Activated T-helper 2 cell treated with anti-CD3 and anti-CD28 coated beads, Interferon-gamma antibody, Interleukin-2, Interleukin-4, amounts not matched to agents 10 μg/mL and 5 μg/mL and 100 μg/mL, durations not matched to agents 14 hours and 24 hours and 36 hours (primary cell): ENCODE measurements at regions not wholly inside any gene's neighbourhood (a gene's known extent, or its start where the extent isn't known, plus 50 kb on each side); places are given as distances from the start of the nearest gene placed in this dataset.

Source experiments
- DNase-seq: peaks from one replicate; pipeline ENCODE4 v3.0.0; 2021; ENCODE audit warnings: low spot score
- H3K27ac Mint-ChIP-seq: one replicate; pipeline ENCODE4 v1.8.0; 2021; ENCODE audit warnings: mixed read lengths
- H3K27me3 Mint-ChIP-seq: one replicate; pipeline ENCODE4 v1.8.0; 2021; ENCODE audit warnings: low read depth, mixed read lengths
- H3K36me3 Mint-ChIP-seq: one replicate; pipeline ENCODE4 v1.8.0; 2021; ENCODE audit warnings: low read depth, mixed read lengths
- H3K4me1 Mint-ChIP-seq: one replicate; pipeline ENCODE4 v1.8.0; 2021; ENCODE audit warnings: low read depth, mixed read lengths
- H3K4me3 Mint-ChIP-seq: one replicate; pipeline ENCODE4 v1.8.0; 2021; ENCODE audit warnings: low read depth, mild to moderate bottlenecking, moderate library complexity, mixed read lengths
- H3K9me3 Mint-ChIP-seq: one replicate; pipeline ENCODE4 v1.8.0; 2021; ENCODE audit warnings: mixed read lengths
- intact Hi-C: fragments of 100-400 bp; cut with micrococcal nuclease; formaldehyde crosslinking; loops from one replicate; pipeline ENCODE4 v1.15.1; 2023

DNA sequence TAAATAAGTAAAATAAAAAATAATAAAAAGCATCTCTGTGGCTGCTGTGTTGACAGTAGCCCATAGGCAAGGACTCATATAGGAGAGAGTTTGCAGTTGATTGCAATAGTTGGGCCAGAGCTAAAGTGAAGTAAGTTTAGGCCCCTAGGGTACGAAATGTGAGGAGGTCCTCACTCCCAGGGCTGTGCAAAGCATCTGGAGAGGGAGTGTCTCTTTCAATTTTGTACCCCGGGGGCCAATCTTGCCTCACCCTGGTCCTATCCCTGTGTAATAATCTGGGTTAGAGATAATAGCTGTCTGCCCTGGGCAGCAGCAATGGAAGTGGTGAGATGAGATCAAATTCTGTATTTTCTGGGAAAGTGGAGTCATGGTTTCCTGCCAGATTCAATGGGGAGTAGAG, 365.7 kb downstream of the GATA3 start:
- H3K4me1 Mint-ChIP-seq = peaks cover 59% of the 10 kb centered on the region
- H3K4me3 Mint-ChIP-seq = no peak overlapping the region
- H3K36me3 Mint-ChIP-seq = peaks cover 44% of the 10 kb centered on the region
- intact Hi-C loops = no loop called here
- no peak for DNase-seq
- no peaks in the 10 kb centered on the region for H3K27me3 Mint-ChIP-seq
- no peak overlapping the region for H3K27ac Mint-ChIP-seq
- H3K9me3 Mint-ChIP-seq = peaks cover 3% of the 10 kb centered on the region

DNA sequence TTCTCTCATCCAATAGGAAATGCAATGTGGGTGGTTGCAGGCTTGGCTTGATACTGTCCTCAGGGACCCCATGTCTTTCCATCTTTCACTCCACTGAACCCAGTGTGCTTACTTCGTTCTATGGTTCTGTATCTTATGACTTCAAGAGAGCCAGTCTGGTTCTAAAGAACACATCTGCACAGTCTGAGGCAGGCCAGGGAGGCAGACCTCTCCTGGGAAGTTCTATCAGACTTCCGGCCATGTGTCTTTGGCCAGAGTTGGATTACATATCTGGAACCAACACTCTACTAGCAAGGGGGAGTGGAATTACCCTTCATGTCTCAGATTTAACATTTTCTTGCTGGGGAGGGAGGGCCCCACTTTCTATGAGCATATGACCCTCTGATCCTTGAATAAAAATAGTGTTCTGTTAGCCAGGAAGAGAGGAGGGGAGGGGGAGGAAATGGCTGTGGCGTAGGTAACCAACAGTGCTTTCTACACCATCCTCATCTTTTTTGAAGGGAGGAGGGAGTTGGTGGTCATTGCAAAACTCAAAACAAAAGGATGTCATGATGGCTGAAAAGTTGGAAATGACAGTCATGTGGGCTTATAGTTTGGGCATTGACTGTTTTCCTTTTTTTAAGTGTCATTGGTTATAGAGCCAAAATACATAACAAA, 370.2 kb downstream of the GATA3 start:
- Mint-ChIP-seq H3K9me3 (peaks cover 3% of the 10 kb centered on the region), H3K4me3 (no peak overlapping the region), H3K27me3 (no peaks in the 10 kb centered on the region), H3K36me3 (peaks cover 37% of the 10 kb centered on the region), H3K27ac (peak overlapping the region; percentile 72), H3K4me1 (peaks cover 28% of the 10 kb centered on the region)
- no peak for DNase-seq
- intact Hi-C loops = no loop called here

DNA sequence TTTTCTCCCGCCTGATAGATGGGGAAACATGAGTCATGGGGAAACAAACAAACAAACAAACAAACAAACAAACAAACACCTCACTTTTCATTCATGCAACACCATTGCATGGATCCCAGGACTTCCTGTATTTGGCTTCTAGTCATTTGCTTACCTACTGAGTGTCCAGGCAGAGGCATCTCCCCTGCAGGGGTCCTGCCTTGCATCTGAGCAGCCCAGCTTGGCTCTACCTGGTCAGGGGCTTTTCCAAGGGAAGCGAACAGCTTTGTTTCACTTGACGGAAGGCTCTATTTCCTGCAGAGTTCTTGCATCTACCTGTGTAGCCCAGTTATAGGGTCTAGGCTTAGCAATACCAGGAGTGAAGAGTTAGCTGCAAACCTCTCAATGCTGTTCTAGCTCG, 374.2 kb downstream of the GATA3 start:
- H3K4me1 Mint-ChIP-seq = peaks cover 34% of the 10 kb centered on the region
- intact Hi-C loops = no loop called here
- no peaks in the 10 kb centered on the region for H3K27me3 Mint-ChIP-seq
- H3K36me3 Mint-ChIP-seq = peaks cover 47% of the 10 kb centered on the region
- no peak overlapping the region for H3K27ac Mint-ChIP-seq
- DNase-seq = no peak
- peaks cover 3% of the 10 kb centered on the region for H3K9me3 Mint-ChIP-seq
- no peak overlapping the region for H3K4me3 Mint-ChIP-seq

DNA sequence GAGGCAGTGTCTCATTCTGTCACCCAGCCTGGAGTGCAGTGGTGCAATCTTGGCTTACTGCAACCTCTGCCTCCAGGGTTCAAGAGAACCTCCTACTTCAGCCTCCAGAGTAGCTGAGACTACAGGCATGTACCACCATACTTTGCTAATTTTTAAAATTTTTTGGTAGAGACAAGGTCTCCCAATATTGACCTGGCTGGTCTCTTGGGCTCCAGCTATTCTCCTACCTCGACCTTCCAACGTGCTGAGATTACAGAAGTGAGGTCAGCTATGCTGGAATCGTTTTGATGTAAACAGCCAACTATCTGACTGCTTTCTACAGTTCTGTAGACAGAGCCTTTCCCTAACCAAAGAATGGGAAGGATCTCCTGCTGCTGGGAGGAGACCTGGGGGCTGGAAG, 375.8 kb downstream of the GATA3 start:
- no peak for DNase-seq
- intact Hi-C loops = no loop called here
- H3K27ac Mint-ChIP-seq = no peak overlapping the region
- H3K36me3 Mint-ChIP-seq = peaks cover 52% of the 10 kb centered on the region
- peaks cover 34% of the 10 kb centered on the region for H3K4me1 Mint-ChIP-seq
- no peak overlapping the region for H3K4me3 Mint-ChIP-seq
- no peaks in the 10 kb centered on the region for H3K9me3 Mint-ChIP-seq
- H3K27me3 Mint-ChIP-seq = no peaks in the 10 kb centered on the region

DNA sequence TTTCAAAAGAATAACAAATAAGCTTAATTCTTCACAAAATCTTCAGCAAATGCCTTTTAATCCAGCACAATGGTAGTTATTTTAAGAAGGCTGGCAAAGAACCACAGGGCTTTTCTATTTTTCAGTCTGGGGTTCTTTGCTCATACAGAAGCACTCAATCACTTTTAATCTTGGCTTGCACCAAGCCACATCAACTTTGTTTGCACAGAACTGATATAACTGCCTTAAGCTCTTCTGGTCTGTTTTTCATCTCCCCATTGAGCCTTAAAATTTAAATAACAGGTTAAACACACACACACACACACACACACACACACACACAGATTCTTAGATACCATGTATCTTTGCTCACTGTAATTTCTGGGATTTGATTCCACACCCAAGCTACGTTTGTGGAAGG, 377.0 kb downstream of the GATA3 start:
- H3K4me3 Mint-ChIP-seq = no peak overlapping the region
- no peaks in the 10 kb centered on the region for H3K9me3 Mint-ChIP-seq
- H3K27ac Mint-ChIP-seq = peak overlapping the region; percentile 62
- H3K27me3 Mint-ChIP-seq = no peaks in the 10 kb centered on the region
- H3K36me3 Mint-ChIP-seq = peaks cover 52% of the 10 kb centered on the region
- DNase-seq = no peak
- intact Hi-C loops = no loop called here
- peaks cover 43% of the 10 kb centered on the region for H3K4me1 Mint-ChIP-seq

DNA sequence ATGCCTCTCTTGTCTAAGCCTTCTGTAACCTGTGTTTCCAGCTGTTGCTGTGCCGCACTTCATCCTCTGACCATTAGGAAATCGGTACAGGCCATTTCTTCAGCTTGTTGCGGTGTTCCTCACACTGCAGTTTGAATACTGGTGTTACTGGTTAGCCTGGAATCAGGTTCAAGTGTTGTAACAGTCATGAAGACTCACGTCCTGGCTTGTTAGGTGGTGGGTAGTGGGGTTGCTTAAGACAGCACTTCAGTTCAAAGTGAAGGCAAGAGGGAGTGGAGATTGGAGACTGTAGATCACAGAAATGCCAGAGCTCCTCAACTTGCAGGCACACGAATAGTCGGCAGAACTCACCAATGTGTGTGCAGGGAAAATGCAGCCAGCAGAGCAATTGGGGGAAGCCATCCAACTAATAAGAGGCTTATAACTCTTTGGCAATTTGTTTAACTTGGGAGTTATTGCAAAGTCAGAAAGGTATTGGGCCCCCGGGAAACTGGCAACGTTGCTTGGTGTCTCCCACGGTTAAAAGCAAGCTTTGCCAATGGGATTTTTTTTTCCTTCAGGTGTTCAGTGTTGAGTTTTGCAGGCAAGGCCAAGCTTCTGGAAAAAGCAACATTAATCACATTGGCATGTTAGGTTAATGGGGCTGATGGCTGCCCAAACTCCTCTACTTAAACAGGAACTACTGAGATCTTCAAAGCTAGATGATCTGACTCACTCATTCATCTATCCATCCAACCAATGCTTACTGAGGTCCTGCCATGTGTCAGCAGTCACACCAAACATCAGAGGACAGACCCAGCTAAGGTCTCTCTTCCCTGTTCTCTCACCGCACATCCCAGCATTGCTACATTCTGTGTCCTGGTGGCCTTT, 380.9 kb downstream of the GATA3 start:
- Mint-ChIP-seq H3K4me3 (no peak overlapping the region), H3K4me1 (peaks cover 71% of the 10 kb centered on the region), H3K27me3 (no peaks in the 10 kb centered on the region), H3K27ac (no peak overlapping the region), H3K36me3 (peaks cover 66% of the 10 kb centered on the region), H3K9me3 (peaks cover 11% of the 10 kb centered on the region)
- no peak for DNase-seq
- intact Hi-C loops = no loop called here

DNA sequence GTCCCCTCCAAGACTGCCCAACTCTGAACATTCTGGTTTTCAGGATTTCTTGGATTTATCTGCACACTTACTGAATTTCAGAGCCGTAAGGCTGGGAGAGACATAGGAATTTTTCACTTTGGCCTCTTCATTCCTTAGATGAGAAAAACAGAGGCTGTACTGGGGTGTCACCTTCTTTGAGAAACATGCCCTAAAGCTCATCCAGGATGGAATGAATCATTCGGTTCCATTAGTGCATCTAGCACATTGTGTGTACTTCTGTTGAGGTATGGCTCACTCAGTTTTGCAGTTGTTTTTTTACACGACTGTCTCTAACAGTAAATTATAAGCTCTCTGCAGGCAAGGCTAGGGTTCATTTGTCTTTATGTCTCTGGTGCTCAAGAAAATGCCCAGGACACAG, 383.4 kb downstream of the GATA3 start:
- Mint-ChIP-seq H3K4me1 (peaks cover 63% of the 10 kb centered on the region), H3K9me3 (peaks cover 11% of the 10 kb centered on the region), H3K4me3 (peak overlapping the region; percentile 30), H3K36me3 (peaks cover 52% of the 10 kb centered on the region), H3K27me3 (no peaks in the 10 kb centered on the region), H3K27ac (peak overlapping the region; percentile 70)
- intact Hi-C loops = no loop called here
- no peak for DNase-seq

DNA sequence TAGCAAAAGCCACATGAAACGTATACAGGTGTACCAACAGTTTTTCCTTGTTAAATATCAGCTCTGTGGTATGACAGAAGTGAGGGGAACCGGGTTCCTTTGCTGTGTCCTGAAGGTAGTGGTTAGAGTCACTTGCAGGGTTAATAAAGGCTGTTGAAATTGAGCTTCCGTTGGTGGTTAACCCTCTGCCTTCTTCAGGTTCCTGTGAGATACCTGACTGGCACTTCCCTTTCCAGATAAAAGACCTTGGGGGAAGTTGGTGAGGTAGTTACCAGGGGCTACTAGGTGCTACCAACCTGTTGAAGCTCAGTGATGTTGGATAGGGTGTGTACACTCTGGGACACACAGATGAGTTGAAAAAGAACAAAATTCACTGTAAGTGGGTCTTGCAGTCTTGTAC, 384.1 kb downstream of the GATA3 start:
- intact Hi-C loops = no loop called here
- DNase-seq = peak; percentile 23
- H3K9me3 Mint-ChIP-seq = peaks cover 11% of the 10 kb centered on the region
- H3K27ac Mint-ChIP-seq = peak overlapping the region; percentile 70
- H3K4me1 Mint-ChIP-seq = peaks cover 65% of the 10 kb centered on the region
- no peaks in the 10 kb centered on the region for H3K27me3 Mint-ChIP-seq
- no peak overlapping the region for H3K4me3 Mint-ChIP-seq
- peaks cover 52% of the 10 kb centered on the region for H3K36me3 Mint-ChIP-seq

DNA sequence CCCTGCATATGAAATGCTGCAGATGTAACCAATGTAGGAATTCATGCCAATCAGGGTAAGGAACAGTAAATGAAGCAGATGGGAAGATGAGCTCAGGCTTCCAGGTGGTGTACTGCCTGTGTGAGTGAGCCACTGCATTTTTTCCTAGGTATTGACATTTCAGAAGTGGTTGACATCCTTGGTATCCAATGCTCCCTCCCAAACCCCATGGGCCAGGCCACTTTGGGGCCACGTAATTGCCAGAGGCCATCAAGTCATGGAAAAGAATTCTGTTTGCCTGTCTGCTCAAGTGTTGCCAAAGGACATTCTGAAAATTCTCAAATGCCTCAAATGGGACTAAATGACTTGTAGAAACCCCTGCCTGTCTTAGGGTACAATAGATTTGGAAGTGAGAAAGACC, 384.6 kb downstream of the GATA3 start:
- Mint-ChIP-seq H3K27me3 (no peaks in the 10 kb centered on the region), H3K4me3 (no peak overlapping the region), H3K4me1 (peaks cover 67% of the 10 kb centered on the region), H3K36me3 (peaks cover 50% of the 10 kb centered on the region), H3K9me3 (peaks cover 11% of the 10 kb centered on the region), H3K27ac (peak overlapping the region; percentile 70)
- intact Hi-C loops = no loop called here
- no peak for DNase-seq

DNA sequence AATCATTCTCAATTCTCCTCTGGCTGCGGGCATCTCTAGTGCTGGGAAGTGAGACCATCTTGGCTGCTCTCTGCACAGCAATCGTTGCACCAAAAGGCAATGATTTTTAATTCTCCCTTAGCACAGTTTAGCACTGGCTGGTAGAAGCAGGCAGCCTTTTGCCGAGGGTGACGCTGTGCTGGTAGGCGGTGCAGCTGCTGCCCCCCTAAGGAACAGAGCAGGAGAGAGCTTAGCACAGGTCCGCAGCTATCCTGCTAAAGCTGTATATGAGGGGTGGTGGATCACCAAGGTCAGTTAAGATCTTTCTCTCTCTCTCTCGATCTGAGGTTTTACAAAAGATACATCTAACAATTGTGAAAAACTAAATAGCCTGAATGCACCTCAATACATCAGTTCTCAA, 390.1 kb downstream of the GATA3 start:
- Mint-ChIP-seq H3K27me3 (no peaks in the 10 kb centered on the region), H3K4me3 (no peak overlapping the region), H3K9me3 (no peaks in the 10 kb centered on the region), H3K27ac (no peak overlapping the region), H3K36me3 (peaks cover 11% of the 10 kb centered on the region), H3K4me1 (peaks cover 26% of the 10 kb centered on the region)
- DNase-seq = no peak
- intact Hi-C loops = no loop called here

DNA sequence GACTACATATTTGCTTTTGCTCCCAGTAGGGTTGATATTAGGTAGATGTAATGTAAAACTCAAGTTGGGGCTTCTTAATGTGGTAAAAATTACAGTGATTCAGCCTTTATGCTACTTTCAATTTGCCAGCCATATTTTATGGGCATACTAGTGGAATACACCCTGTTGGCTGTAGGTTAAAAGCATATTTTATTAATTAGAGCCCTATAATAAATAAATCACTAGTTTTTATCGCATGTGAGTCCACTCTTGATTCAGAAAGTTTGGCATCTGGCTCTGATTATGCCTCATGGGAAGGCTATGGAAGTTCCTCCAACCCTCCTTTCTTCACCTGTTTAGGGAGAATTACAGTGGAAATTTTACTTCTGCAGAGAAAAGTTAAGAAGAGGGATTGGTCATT, 390.9 kb downstream of the GATA3 start:
- H3K9me3 Mint-ChIP-seq = no peaks in the 10 kb centered on the region
- no peaks in the 10 kb centered on the region for H3K27me3 Mint-ChIP-seq
- no peak for DNase-seq
- H3K36me3 Mint-ChIP-seq = peaks cover 13% of the 10 kb centered on the region
- intact Hi-C loops = no loop called here
- no peak overlapping the region for H3K4me3 Mint-ChIP-seq
- H3K4me1 Mint-ChIP-seq = peaks cover 28% of the 10 kb centered on the region
- no peak overlapping the region for H3K27ac Mint-ChIP-seq

DNA sequence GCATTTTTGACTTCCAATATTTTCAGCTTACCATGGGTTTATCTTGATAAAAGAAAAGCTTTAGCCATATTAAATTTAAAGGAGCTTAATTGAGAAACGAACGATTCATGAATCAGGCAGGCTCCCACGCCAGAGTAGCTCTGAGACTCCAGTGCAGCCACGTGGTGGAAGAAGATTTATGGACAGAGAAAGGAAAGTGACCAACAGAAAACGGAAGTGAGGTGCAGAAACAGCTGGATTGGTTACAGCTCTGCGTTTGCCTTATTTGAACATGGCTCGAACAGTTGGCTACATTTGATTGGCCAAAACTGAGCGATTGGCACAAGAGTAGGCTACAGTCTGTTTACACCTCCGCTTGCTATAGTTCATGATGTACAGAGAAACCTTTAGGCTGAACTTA, 395.4 kb downstream of the GATA3 start:
- intact Hi-C loops = no loop called here
- H3K4me1 Mint-ChIP-seq = peaks cover 35% of the 10 kb centered on the region
- no peaks in the 10 kb centered on the region for H3K9me3 Mint-ChIP-seq
- H3K27ac Mint-ChIP-seq = peak overlapping the region; percentile 26
- DNase-seq = no peak
- H3K27me3 Mint-ChIP-seq = no peaks in the 10 kb centered on the region
- peaks cover 32% of the 10 kb centered on the region for H3K36me3 Mint-ChIP-seq
- no peak overlapping the region for H3K4me3 Mint-ChIP-seq

DNA sequence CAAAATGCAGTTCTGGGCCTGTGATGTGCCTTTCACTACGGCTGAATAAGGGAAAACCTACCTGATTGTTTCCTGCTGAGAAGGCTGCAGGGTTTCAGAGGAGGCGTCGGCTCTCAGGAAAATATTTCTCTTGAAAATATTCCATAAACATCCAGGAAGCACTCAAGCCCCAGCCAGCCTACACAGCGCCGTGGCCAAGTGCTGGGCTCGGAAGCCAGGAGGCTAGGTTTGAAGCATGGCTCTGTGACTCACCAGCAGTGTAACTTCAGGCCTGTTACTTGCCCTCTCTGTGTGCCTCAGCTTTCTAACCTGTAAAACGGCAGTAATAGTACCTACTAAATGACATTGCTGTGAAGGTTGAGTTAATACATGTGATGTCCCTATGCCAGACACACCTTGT, 399.1 kb downstream of the GATA3 start:
- peak overlapping the region; percentile 85 for H3K27ac Mint-ChIP-seq
- peaks cover 36% of the 10 kb centered on the region for H3K4me1 Mint-ChIP-seq
- H3K36me3 Mint-ChIP-seq = peaks cover 55% of the 10 kb centered on the region
- no peaks in the 10 kb centered on the region for H3K27me3 Mint-ChIP-seq
- H3K4me3 Mint-ChIP-seq = no peak overlapping the region
- H3K9me3 Mint-ChIP-seq = peaks cover 14% of the 10 kb centered on the region
- intact Hi-C loops = no loop called here
- no peak for DNase-seq
